ENCODE measurements at regions not wholly inside any gene's neighbourhood (a gene's known extent, or its start where the extent isn't known, plus 50 kb on each side); places are given as distances from the start of the nearest gene placed in this dataset.

DNA sequence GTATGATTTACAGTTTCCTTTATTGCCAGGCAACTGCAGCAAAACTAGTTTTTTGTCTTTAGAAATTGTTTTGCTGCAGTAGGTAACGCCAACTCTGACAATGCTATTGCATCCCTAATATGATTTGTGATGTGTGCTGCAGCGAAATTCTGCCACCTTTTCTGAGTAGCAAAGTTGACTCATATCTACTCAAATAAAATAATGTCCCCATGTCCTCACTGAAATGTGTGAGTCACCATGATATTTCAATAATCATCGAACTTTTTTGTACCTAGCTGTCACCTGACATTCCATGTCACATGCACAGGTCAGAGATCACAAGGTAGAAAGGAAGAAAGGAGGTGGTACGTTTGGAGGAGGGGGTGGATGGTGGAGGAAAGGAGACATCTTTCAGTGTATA, 205.0 kb downstream of the RAD51AP2 start:
- Mint-ChIP-seq H3K4me1 (peaks cover 2% of the 10 kb centered on the region), H3K9me3 (no peaks in the 10 kb centered on the region), H3K4me3 (no peak overlapping the region), H3K36me3 (no peaks in the 10 kb centered on the region), H3K27ac (no peak overlapping the region), H3K27me3 (ENCODE audit: insufficient read depth, low read depth) (no peaks in the 10 kb centered on the region)
- no peak overlapping the region for H3K9ac ChIP-seq
- no peaks in the 10 kb centered on the region for H3K36me3 ChIP-seq
- H3K9me3 ChIP-seq (ENCODE audit: low read depth), result no peaks in the 10 kb centered on the region
- TF ChIP-seq, protein P1, sequence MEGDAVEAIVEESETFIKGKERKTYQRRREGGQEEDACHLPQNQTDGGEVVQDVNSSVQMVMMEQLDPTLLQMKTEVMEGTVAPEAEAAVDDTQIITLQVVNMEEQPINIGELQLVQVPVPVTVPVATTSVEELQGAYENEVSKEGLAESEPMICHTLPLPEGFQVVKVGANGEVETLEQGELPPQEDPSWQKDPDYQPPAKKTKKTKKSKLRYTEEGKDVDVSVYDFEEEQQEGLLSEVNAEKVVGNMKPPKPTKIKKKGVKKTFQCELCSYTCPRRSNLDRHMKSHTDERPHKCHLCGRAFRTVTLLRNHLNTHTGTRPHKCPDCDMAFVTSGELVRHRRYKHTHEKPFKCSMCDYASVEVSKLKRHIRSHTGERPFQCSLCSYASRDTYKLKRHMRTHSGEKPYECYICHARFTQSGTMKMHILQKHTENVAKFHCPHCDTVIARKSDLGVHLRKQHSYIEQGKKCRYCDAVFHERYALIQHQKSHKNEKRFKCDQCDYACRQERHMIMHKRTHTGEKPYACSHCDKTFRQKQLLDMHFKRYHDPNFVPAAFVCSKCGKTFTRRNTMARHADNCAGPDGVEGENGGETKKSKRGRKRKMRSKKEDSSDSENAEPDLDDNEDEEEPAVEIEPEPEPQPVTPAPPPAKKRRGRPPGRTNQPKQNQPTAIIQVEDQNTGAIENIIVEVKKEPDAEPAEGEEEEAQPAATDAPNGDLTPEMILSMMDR (IDR thresholded peaks at IDR 0.05), result no peak
- TF ChIP-seq EZH2 (IDR thresholded peaks at IDR 0.05) (no peak), EZH2phosphoT487 (IDR thresholded peaks at IDR 0.05) (no peak)
- no peaks in the 10 kb centered on the region for H4K20me1 ChIP-seq (ENCODE audit: low read depth)
- peaks cover 7% of the 10 kb centered on the region for H3K4me1 ChIP-seq
- H3K27ac ChIP-seq, result no peak overlapping the region
- H3K79me2 ChIP-seq (ENCODE audit: low read depth), result no peaks in the 10 kb centered on the region
- no peak overlapping the region for H2AFZ ChIP-seq (replicated peaks)
- no peak for DNase-seq (ENCODE audit: low spot score)
- H3K27me3 ChIP-seq, result no peaks in the 10 kb centered on the region
- H3K4me3 ChIP-seq, result no peak overlapping the region
- no peak overlapping the region for H3K4me2 ChIP-seq
- no peaks in the 10 kb centered on the region for H3F3A ChIP-seq (ENCODE audit: low read depth)

DNA sequence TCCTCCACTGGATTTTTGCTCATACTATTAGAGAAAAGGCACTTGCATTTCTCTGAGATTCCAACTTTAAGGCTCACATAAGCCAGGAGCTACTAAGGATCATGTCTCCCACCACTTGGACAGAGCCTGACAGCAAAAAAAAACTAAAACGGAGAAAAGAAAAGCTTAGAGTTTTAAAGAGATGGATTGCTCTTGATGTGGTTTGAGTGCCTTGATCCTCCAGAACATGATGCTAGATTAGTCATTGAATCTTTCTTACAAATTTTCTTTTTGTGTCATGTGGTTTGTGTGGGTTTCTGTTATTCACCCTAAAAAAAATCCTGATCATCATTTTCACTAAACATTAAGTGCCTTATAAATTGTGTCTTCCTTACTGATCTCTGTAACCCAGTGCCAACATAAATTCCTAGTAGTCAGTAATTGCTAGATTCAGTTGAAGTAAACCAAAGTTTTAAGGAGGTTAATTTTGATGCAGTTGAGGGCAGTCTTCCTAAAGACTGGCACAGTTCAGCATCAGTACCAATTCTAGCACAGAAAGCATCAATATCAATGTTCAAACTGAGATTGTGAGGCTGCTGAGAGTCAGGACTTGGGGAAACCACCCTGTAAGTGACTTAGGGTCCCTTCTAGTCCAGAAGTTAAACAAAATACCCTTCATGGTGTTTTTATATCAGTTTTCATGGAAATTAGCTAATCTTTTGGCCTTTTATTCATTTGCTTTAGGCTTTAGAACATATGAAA, 206.3 kb downstream of the RAD51AP2 start:
- H3K4me1 ChIP-seq, result peaks cover 7% of the 10 kb centered on the region
- no peak overlapping the region for H3K27ac Mint-ChIP-seq
- no peaks in the 10 kb centered on the region for H3K9me3 Mint-ChIP-seq
- no peak overlapping the region for H3K4me2 ChIP-seq
- H3K4me3 ChIP-seq, result no peak overlapping the region
- H3K79me2 ChIP-seq (ENCODE audit: low read depth), result no peaks in the 10 kb centered on the region
- H3K27ac ChIP-seq, result no peak overlapping the region
- no peaks in the 10 kb centered on the region for H3K36me3 Mint-ChIP-seq
- H3K27me3 ChIP-seq, result no peaks in the 10 kb centered on the region
- H3K9ac ChIP-seq, result no peak overlapping the region
- H3K27me3 Mint-ChIP-seq (ENCODE audit: insufficient read depth, low read depth), result no peaks in the 10 kb centered on the region
- no peak overlapping the region for H3K4me3 Mint-ChIP-seq
- DNase-seq (ENCODE audit: low spot score), result no peak
- H2AFZ ChIP-seq (replicated peaks), result no peak overlapping the region
- no peaks in the 10 kb centered on the region for H3K36me3 ChIP-seq
- TF ChIP-seq EZH2 (IDR thresholded peaks at IDR 0.05) (no peak), EZH2phosphoT487 (IDR thresholded peaks at IDR 0.05) (no peak)
- TF ChIP-seq, protein P1 (IDR thresholded peaks at IDR 0.05), result no peak
- peaks cover 2% of the 10 kb centered on the region for H3K4me1 Mint-ChIP-seq
- no peaks in the 10 kb centered on the region for H3K9me3 ChIP-seq (ENCODE audit: low read depth)
- H3F3A ChIP-seq (ENCODE audit: low read depth), result no peaks in the 10 kb centered on the region
- H4K20me1 ChIP-seq (ENCODE audit: low read depth), result no peaks in the 10 kb centered on the region

DNA sequence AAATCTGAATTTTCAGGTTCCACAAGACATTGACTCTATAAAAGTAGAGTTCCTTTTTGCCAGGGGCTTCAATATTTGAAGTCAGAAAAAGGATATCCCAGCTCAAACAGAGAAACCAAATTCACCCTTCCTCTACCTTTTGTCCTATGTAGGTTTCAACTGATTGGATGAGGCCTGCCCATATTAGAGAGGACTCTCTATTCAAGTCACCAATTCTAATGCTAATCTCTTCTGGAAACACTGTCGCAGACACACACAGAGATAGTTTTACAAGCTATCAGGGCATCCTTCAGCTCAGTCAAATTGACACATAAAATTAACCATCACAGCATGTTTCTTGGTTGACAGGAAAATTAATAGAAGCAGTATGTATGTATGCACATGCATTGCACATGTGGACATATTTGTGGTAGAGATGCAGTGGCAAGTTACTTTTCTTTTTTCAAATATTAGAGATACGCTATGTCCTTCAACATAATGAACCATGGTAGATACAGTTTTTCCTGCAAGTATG, 207.1 kb downstream of the RAD51AP2 start:
- Histone ChIP-seq H3K4me2 (no peak overlapping the region), H2AFZ (replicated peaks) (no peak overlapping the region), H3F3A (ENCODE audit: low read depth) (no peaks in the 10 kb centered on the region), H3K9me3 (ENCODE audit: low read depth) (no peaks in the 10 kb centered on the region), H3K79me2 (ENCODE audit: low read depth) (no peaks in the 10 kb centered on the region), H3K4me3 (no peak overlapping the region), H3K9ac (no peak overlapping the region), H3K27ac (no peak overlapping the region), H3K27me3 (no peaks in the 10 kb centered on the region), H3K4me1 (peaks cover 7% of the 10 kb centered on the region), H4K20me1 (ENCODE audit: low read depth) (no peaks in the 10 kb centered on the region), H3K36me3 (no peaks in the 10 kb centered on the region)
- H3K27me3 Mint-ChIP-seq (ENCODE audit: insufficient read depth, low read depth), result no peaks in the 10 kb centered on the region
- no peak for DNase-seq (ENCODE audit: low spot score)
- H3K4me1 Mint-ChIP-seq, result peaks cover 6% of the 10 kb centered on the region
- H3K4me3 Mint-ChIP-seq, result no peak overlapping the region
- TF ChIP-seq, protein P1 (IDR thresholded peaks at IDR 0.05), result no peak
- TF ChIP-seq EZH2phosphoT487 (IDR thresholded peaks at IDR 0.05) (no peak), EZH2 (IDR thresholded peaks at IDR 0.05) (no peak)
- no peaks in the 10 kb centered on the region for H3K36me3 Mint-ChIP-seq
- H3K27ac Mint-ChIP-seq, result no peak overlapping the region
- no peaks in the 10 kb centered on the region for H3K9me3 Mint-ChIP-seq

Measured in neural progenitor cell (in vitro differentiated cells).